Type B pancreatic cell (in vitro differentiated cells): ENCODE measurements at regions not wholly inside any gene's neighbourhood (a gene's known extent, or its start where the extent isn't known, plus 50 kb on each side); places are given as distances from the start of the nearest gene placed in this dataset.

ENCODE experiments used
- DNase-seq: peaks from one replicate; pipeline ENCODE4 v3.0.0; 2021; ENCODE audit warnings: mixed read lengths; ENCODE audit not compliant: unreplicated experiment; ENCODE audit errors: extremely low spot score
- H3K27ac Mint-ChIP-seq: 2 replicates; pipeline ENCODE4 v1.8.0; 2021; ENCODE audit warnings: mild to moderate bottlenecking, mixed read lengths
- H3K27me3 Mint-ChIP-seq: 2 replicates; pipeline ENCODE4 v1.8.0; 2021; ENCODE audit warnings: mixed read lengths
- H3K36me3 Mint-ChIP-seq: 2 replicates; pipeline ENCODE4 v1.8.0; 2021; ENCODE audit warnings: mixed read lengths
- H3K4me1 Mint-ChIP-seq: one replicate; pipeline ENCODE4 v1.8.0; 2021; ENCODE audit warnings: mixed read lengths; ENCODE audit not compliant: unreplicated experiment
- H3K4me3 Mint-ChIP-seq: 2 replicates; pipeline ENCODE4 v1.8.0; 2021; ENCODE audit warnings: mild to moderate bottlenecking, mixed read lengths
- H3K9me3 Mint-ChIP-seq: 2 replicates; pipeline ENCODE4 v1.8.0; 2021; ENCODE audit warnings: mixed read lengths
- CTCF ChIP-seq: fragments of 200-600 bp; sonication (generic); conservative IDR thresholded peaks from 2 replicates; pipeline ENCODE4 v1.5.0; 2021; ENCODE audit warnings: antibody characterized with exemption, mild to moderate bottlenecking

GRCh38 chrX:126886997-126887396 lies 67.5 kb downstream of the PRR32 start:
- no peak for TF ChIP-seq CTCF
- no peaks in the 10 kb centered on the region for H3K36me3 Mint-ChIP-seq
- no peaks in the 10 kb centered on the region for H3K9me3 Mint-ChIP-seq
- no peak overlapping the region for H3K4me3 Mint-ChIP-seq
- H3K4me1 Mint-ChIP-seq, result no peaks in the 10 kb centered on the region
- H3K27ac Mint-ChIP-seq, result no peak overlapping the region
- H3K27me3 Mint-ChIP-seq, result no peaks in the 10 kb centered on the region
- no peak for DNase-seq

DNA sequence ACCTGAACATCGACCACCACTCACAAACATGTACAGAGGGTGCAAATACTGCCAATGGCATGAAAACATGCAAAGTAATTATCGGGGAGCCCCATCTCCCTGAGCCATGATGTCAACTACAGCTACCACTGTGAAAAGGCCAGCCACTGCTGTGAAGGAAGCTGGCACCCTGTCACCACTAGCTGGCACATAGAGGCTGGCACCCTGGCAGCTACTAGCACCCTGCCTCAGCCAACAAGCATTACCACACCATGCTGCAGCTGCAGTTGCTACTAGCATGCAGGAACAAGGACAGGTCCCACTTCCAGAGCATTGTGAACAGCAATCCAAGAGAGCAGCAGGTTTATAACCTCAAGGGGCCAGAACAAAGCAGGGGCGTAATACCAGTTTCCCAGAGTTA lies 81.4 kb downstream of the PRR32 start:
- TF ChIP-seq CTCF, result no peak
- Mint-ChIP-seq H3K27ac (no peak overlapping the region), H3K36me3 (no peaks in the 10 kb centered on the region)

GRCh38 chrX:126929071-126929470 lies 109.5 kb downstream of the PRR32 start:
- TF ChIP-seq CTCF, result no peak
- DNase-seq, result no peak
- H3K9me3 Mint-ChIP-seq, result no peaks in the 10 kb centered on the region
- no peak overlapping the region for H3K27ac Mint-ChIP-seq
- H3K4me3 Mint-ChIP-seq, result no peak overlapping the region
- H3K4me1 Mint-ChIP-seq, result no peaks in the 10 kb centered on the region
- H3K36me3 Mint-ChIP-seq, result no peaks in the 10 kb centered on the region
- no peaks in the 10 kb centered on the region for H3K27me3 Mint-ChIP-seq

More for the DNA sequence above, 81.4 kb downstream of the PRR32 start:
- no peak for DNase-seq
- H3K4me3 Mint-ChIP-seq, result no peak overlapping the region
- H3K4me1 Mint-ChIP-seq, result no peaks in the 10 kb centered on the region
- H3K9me3 Mint-ChIP-seq, result no peaks in the 10 kb centered on the region
- H3K27me3 Mint-ChIP-seq, result no peaks in the 10 kb centered on the region

GRCh38 chrX:126967225-126967624 lies 147.7 kb downstream of the PRR32 start:
- Mint-ChIP-seq H3K27me3 (no peaks in the 10 kb centered on the region), H3K9me3 (peaks cover 8% of the 10 kb centered on the region), H3K36me3 (no peaks in the 10 kb centered on the region), H3K4me1 (no peaks in the 10 kb centered on the region), H3K27ac (no peak overlapping the region), H3K4me3 (no peak overlapping the region)
- no peak for TF ChIP-seq CTCF
- no peak for DNase-seq

GRCh38 chrX:126982158-126982557 lies 162.6 kb downstream of the PRR32 start:
- no peak overlapping the region for H3K27ac Mint-ChIP-seq
- no peaks in the 10 kb centered on the region for H3K4me1 Mint-ChIP-seq
- no peaks in the 10 kb centered on the region for H3K36me3 Mint-ChIP-seq
- no peaks in the 10 kb centered on the region for H3K27me3 Mint-ChIP-seq
- H3K9me3 Mint-ChIP-seq, result no peaks in the 10 kb centered on the region
- H3K4me3 Mint-ChIP-seq, result no peak overlapping the region
- TF ChIP-seq CTCF, result no peak
- DNase-seq, result no peak

DNA sequence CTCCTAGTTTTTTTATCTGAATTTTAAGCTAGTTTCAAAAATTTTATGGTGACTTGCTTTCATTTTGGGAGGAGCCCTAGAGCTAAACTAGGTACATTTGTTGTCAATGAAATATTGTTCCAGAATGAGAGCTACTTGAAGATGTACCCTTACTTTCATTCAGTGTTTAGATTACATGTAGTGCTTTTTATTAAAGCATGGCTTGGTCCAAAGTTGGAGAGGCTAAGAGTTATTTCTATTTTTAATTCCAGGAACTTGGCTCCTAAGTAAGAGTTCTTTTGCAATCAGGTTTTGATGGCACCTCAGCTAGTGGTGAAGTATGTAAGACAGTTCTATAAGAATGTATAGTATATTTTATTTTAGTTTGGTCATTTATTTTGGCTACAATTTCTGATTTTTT lies 165.5 kb downstream of the PRR32 start:
- Mint-ChIP-seq H3K9me3 (no peaks in the 10 kb centered on the region), H3K27me3 (no peaks in the 10 kb centered on the region), H3K4me3 (no peak overlapping the region), H3K36me3 (no peaks in the 10 kb centered on the region), H3K4me1 (no peaks in the 10 kb centered on the region), H3K27ac (no peak overlapping the region)
- no peak for DNase-seq
- no peak for TF ChIP-seq CTCF
